Caco-2 (cell line): ENCODE measurements at regions not wholly inside any gene's neighbourhood (a gene's known extent, or its start where the extent isn't known, plus 50 kb on each side); places are given as distances from the start of the nearest gene placed in this dataset.

Source experiments
- BruUV-seq: library from RNA; stranded (reverse); fragments of 400-500 nt; replicated peaks from 2 replicates; lab custom pipeline; 2021; lab: Mats Ljungman, UMichigan
- CTCF ChIA-PET: fragments of 300-600 bp; sonication (Branson Sonifier 250); formaldehyde crosslinking; loops from one replicate; lab custom pipeline; 2022; ENCODE audit warnings: antibody characterized with exemption; lab: Charles Lee
- POLR2A ChIA-PET: fragments of 300-600 bp; sonication (Branson Sonifier 250); formaldehyde crosslinking; loops from one replicate; lab custom pipeline; 2022; ENCODE audit warnings: antibody characterized with exemption; lab: Charles Lee
- DNase-seq, 2 experiments: peaks; one replicate each; pipeline versions ENCODE4 v3.0.0 to v3.0.0-alpha.2; 2020 to 2022
- H3K27me3 ChIP-seq: replicated peaks from 2 replicates; pipeline ENCODE4 v1.6.0; 2011; ENCODE audit warnings: low read length; ENCODE audit not compliant: control insufficient read depth, insufficient read depth
- H3K36me3 ChIP-seq: 2 replicates; pipeline ENCODE4 v1.5.1; 2011; ENCODE audit warnings: low read length; ENCODE audit not compliant: control insufficient read depth, insufficient read depth
- H3K4me1 ChIP-seq: fragments of 250-450 bp; sonication (Bioruptor Pico); 2 replicates; pipeline ENCODE4 v1.5.1; 2020; ENCODE audit warnings: mild to moderate bottlenecking
- H3K4me3 ChIP-seq: 2 replicates; pipeline ENCODE4 v1.5.1; 2011; ENCODE audit warnings: low read depth, mild to moderate bottlenecking, control low read depth, low read length
- H3K9me3 ChIP-seq: fragments of 250-450 bp; sonication (Bioruptor Pico); 2 replicates; pipeline ENCODE4 v1.5.1; 2020; ENCODE audit warnings: mild to moderate bottlenecking, moderate library complexity
- H3K27ac Mint-ChIP-seq: one replicate; pipeline ENCODE4 v1.8.0; 2022; ENCODE audit warnings: mixed read lengths; ENCODE audit not compliant: unreplicated experiment
- H3K27me3 Mint-ChIP-seq: one replicate; pipeline ENCODE4 v1.8.0; 2022; ENCODE audit warnings: mixed read lengths; ENCODE audit not compliant: insufficient read depth, unreplicated experiment
- H3K36me3 Mint-ChIP-seq: one replicate; pipeline ENCODE4 v1.8.0; 2022; ENCODE audit warnings: mild to moderate bottlenecking, mixed read lengths; ENCODE audit not compliant: insufficient read depth, unreplicated experiment
- H3K4me1 Mint-ChIP-seq: one replicate; pipeline ENCODE4 v1.8.0; 2022; ENCODE audit warnings: low read depth, mixed read lengths; ENCODE audit not compliant: unreplicated experiment
- H3K4me3 Mint-ChIP-seq: one replicate; pipeline ENCODE4 v1.8.0; 2022; ENCODE audit warnings: mild to moderate bottlenecking, moderate library complexity, mixed read lengths; ENCODE audit not compliant: unreplicated experiment
- H3K9me3 Mint-ChIP-seq: one replicate; pipeline ENCODE4 v1.8.0; 2022; ENCODE audit warnings: mixed read lengths; ENCODE audit not compliant: unreplicated experiment
- CTCF ChIP-seq, 2 experiments: fragments of 200-600 bp in 1 of 2; IDR thresholded peaks; 1 replicate in 1 of 2; 2 replicates in 1 of 2; pipeline versions ENCODE4 v1.5.1 to v1.8.0; 2011 to 2022; ENCODE audit warnings: antibody characterized with exemption in 1 of 2, control low read depth in 1 of 2, inconsistent platforms in 1 of 2, low read depth in 1 of 2, low read length in 1 of 2, mild to moderate bottlenecking in 1 of 2, moderate library complexity in 1 of 2; ENCODE audit not compliant: insufficient read depth in 1 of 2, severe bottlenecking in 1 of 2, unreplicated experiment in 1 of 2
- intact Hi-C: fragments of 100-400 bp; cut with micrococcal nuclease; formaldehyde crosslinking; loops from one replicate; pipeline ENCODE4 v1.10.0; 2022; ENCODE audit not compliant: unreplicated experiment

- CTCF ChIA-PET, result no interaction called here
- Mint-ChIP-seq H3K36me3 (no peaks in the 10 kb centered on the region), H3K27ac (no peak overlapping the region), H3K4me3 (no peak overlapping the region), H3K4me1 (no peaks in the 10 kb centered on the region), H3K9me3 (no peaks in the 10 kb centered on the region), H3K27me3 (no peaks in the 10 kb centered on the region)
- POLR2A ChIA-PET, result no interaction called here
- H3K27me3 ChIP-seq, result no peaks in the 10 kb centered on the region
- H3K9me3 ChIP-seq, result no peaks in the 10 kb centered on the region
- BruUV-seq, result no TSS peak
- H3K4me3 ChIP-seq, result no peak overlapping the region
- H3K36me3 ChIP-seq, result no peaks in the 10 kb centered on the region
- intact Hi-C loops, result no loop called here
- no peak for TF ChIP-seq CTCF (IDR thresholded peaks at IDR 0.05; ENCODE audit: insufficient read depth in 1 of 2, low read depth in 1 of 2, low read length in 1 of 2, severe bottlenecking in 1 of 2, unreplicated experiment in 1 of 2)
- peaks cover 14% of the 10 kb centered on the region for H3K4me1 ChIP-seq
- no peak for DNase-seq
Observed at GRCh38 chr12:76219806-76220205, 128.4 kb downstream of the BBS10 start.

DNA sequence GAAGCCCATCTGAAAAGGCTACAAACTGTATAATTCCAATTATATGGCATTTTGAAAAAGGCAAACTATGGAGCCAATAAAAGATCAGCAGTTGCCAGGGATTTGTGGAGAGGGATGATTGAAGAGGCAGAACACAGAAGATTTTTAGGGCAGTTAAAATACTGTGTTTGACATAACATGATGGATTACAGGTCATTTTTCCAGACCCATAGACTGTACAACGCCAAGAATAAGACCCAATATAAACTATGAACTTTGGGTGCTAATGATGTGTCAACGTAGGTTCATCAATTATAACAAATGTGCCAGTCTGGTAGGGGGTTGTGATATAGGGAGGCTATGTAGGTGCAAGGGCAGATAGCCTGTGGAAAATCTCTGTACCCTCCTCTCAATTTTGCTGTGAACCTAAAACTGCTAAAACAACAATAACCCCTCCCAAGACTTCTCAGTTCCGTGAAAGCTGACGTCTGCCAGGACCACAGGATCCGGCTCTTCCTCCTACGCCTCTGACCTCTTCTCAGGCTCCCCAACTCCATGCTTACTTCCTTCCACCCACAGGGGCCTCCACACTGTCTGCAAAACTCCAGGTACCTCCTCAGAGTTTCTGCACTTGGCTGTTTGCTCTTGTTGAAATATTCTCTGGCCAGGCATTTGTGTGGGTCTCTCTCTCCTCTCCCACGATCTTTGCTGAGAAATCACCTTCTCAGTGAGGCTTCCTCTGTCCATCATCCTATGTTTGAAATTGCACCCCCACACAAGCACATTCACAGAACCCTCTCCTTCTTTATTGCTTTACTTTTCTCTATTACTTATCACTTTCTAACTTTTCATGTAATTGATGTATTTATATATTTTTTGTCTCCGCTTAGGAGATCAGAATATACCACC is 131.4 kb downstream of the BBS10 start:
- H3K27ac Mint-ChIP-seq, result no peak overlapping the region

GRCh38 chr12:76208129-76208528 is 123.6 kb upstream of the NAP1L1 start:
- Histone ChIP-seq H3K4me1 (peaks cover 4% of the 10 kb centered on the region; the same call in 1 of the 2 replicates), H3K9me3 (no peaks in the 10 kb centered on the region), H3K36me3 (no peaks in the 10 kb centered on the region), H3K4me3 (no peak overlapping the region), H3K27me3 (no peaks in the 10 kb centered on the region)
- H3K4me1 Mint-ChIP-seq, result peaks cover 10% of the 10 kb centered on the region
- H3K27me3 Mint-ChIP-seq, result no peaks in the 10 kb centered on the region
- ChIA-PET CTCF (no interaction called here), POLR2A (no interaction called here)
- H3K36me3 Mint-ChIP-seq, result no peaks in the 10 kb centered on the region
- intact Hi-C loops, result no loop called here
- H3K27ac Mint-ChIP-seq, result no peak overlapping the region
- TF ChIP-seq CTCF (IDR thresholded peaks at IDR 0.05; ENCODE audit: insufficient read depth in 1 of 2, low read depth in 1 of 2, low read length in 1 of 2, severe bottlenecking in 1 of 2, unreplicated experiment in 1 of 2), result no peak
- no peak for DNase-seq
- H3K4me3 Mint-ChIP-seq, result no peak overlapping the region
- no peaks in the 10 kb centered on the region for H3K9me3 Mint-ChIP-seq
- no TSS peak for BruUV-seq

More for the DNA sequence above, 131.4 kb downstream of the BBS10 start:
- Mint-ChIP-seq H3K36me3 (no peaks in the 10 kb centered on the region), H3K27me3 (no peaks in the 10 kb centered on the region), H3K4me3 (no peak overlapping the region), H3K9me3 (no peaks in the 10 kb centered on the region), H3K4me1 (no peaks in the 10 kb centered on the region)
- Histone ChIP-seq H3K4me3 (no peak overlapping the region), H3K9me3 (no peaks in the 10 kb centered on the region), H3K4me1 (peaks cover 14% of the 10 kb centered on the region), H3K36me3 (no peaks in the 10 kb centered on the region), H3K27me3 (no peaks in the 10 kb centered on the region)
- intact Hi-C loops, result no loop called here
- no peak for TF ChIP-seq CTCF (IDR thresholded peaks at IDR 0.05; ENCODE audit: insufficient read depth in 1 of 2, low read depth in 1 of 2, low read length in 1 of 2, severe bottlenecking in 1 of 2, unreplicated experiment in 1 of 2)
- CTCF ChIA-PET, result no interaction called here
- POLR2A ChIA-PET, result no interaction called here
- BruUV-seq, result no TSS peak
- DNase-seq, result no peak
